Uterus (tissue), 3 donors: ENCODE measurements at regions not wholly inside any gene's neighbourhood (a gene's known extent, or its start where the extent isn't known, plus 50 kb on each side); places are given as distances from the start of the nearest gene placed in this dataset.

Experiments used
- DNase-seq, 2 donors: peaks; one replicate each; pipeline ENCODE4 v3.0.0-alpha.2; 2019 to 2020
- H3K27ac ChIP-seq, 2 donors: fragments of 200-600 bp; sonication (generic); 1 replicate in 1 of 2; 2 replicates in 1 of 2; pipeline ENCODE4 v1.5.1; 2016 to 2018
- H3K27me3 ChIP-seq, 2 donors: fragments of 200-600 bp; sonication (generic); one replicate each; pipeline ENCODE4 v1.5.1; 2018 to 2019; ENCODE audit warnings: control low read depth in 1 of 2
- H3K36me3 ChIP-seq, 2 donors: fragments of 200-600 bp; sonication (generic); one replicate each; pipeline ENCODE4 v1.5.1; 2019; ENCODE audit warnings: control low read depth in 1 of 2
- H3K4me1 ChIP-seq, 2 donors: fragments of 200-600 bp; sonication (generic); one replicate each; pipeline ENCODE4 v1.5.1; 2018 to 2019; ENCODE audit warnings: control low read depth in 1 of 2
- H3K4me3 ChIP-seq, 2 donors: fragments of 200-600 bp; sonication (generic); 1 replicate in 1 of 2; 2 replicates in 1 of 2; pipeline ENCODE4 v1.5.1; 2018 to 2019; ENCODE audit warnings: mild to moderate bottlenecking in 1 of 2
- H3K9me3 ChIP-seq, 2 donors: fragments of 200-600 bp; sonication (generic); one replicate each; pipeline ENCODE4 v1.5.1; 2019; ENCODE audit warnings: control low read depth in 1 of 2
- POLR2A ChIP-seq, 2 donors: fragments of 450-650 bp; IDR thresholded peaks; one replicate each; pipeline ENCODE4 v1.6.1; 2016; ENCODE audit warnings: antibody characterized with exemption in 2 of 2, mild to moderate bottlenecking in 1 of 2, moderate library complexity in 1 of 2
- intact Hi-C: fragments of 100-400 bp; cut with DNase I; formaldehyde crosslinking; loops from one replicate; pipeline ENCODE4 v1.15.1; 2023; ENCODE audit warnings: low total_unique reads
- TF ChIP-seq, protein P1 (sequence below), 4 experiments: fragments of 200-600 bp in 2 of 4; fragments of 450-650 bp in 2 of 4; sonication (generic) in 2 of 4; IDR thresholded peaks; one replicate each; pipeline ENCODE4 v1.5.1; 2016 to 2019; ENCODE audit warnings: antibody characterized with exemption in 4 of 4, mild to moderate bottlenecking in 2 of 4, moderate library complexity in 1 of 4
- donor health status: DM: yes; HTN: yes; CAD: no.

DNA sequence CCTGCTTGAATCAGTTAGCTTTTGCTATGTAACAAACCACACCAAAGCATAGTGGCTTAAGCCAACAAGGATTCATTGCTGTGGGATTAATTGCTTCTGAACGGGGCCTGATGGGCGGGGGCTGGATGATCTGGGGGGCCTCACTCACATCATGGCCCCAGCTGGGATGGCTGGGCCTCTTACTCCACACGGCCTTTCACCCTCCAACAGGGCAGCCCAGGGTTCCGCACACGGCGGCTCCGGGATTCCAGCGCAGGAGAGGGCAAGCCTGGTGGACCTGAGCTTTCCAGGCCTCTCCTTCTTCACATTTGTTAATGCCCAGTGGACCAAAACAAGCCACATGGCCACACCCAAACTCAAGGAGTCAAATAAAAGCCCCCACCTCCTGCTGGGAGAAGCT, 86.3 kb upstream of the PHLPP1 start:
- TF ChIP-seq POLR2A (IDR thresholded peaks at IDR 0.05): no peak
- TF ChIP-seq, protein P1, sequence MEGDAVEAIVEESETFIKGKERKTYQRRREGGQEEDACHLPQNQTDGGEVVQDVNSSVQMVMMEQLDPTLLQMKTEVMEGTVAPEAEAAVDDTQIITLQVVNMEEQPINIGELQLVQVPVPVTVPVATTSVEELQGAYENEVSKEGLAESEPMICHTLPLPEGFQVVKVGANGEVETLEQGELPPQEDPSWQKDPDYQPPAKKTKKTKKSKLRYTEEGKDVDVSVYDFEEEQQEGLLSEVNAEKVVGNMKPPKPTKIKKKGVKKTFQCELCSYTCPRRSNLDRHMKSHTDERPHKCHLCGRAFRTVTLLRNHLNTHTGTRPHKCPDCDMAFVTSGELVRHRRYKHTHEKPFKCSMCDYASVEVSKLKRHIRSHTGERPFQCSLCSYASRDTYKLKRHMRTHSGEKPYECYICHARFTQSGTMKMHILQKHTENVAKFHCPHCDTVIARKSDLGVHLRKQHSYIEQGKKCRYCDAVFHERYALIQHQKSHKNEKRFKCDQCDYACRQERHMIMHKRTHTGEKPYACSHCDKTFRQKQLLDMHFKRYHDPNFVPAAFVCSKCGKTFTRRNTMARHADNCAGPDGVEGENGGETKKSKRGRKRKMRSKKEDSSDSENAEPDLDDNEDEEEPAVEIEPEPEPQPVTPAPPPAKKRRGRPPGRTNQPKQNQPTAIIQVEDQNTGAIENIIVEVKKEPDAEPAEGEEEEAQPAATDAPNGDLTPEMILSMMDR (IDR thresholded peaks at IDR 0.05): no peak
- intact Hi-C loops: no loop called here
- no peak for DNase-seq
- Histone ChIP-seq H3K4me3 (no peak overlapping the region), H3K27me3 (no peaks in the 10 kb centered on the region), H3K27ac (no peak overlapping the region), H3K36me3 (no peaks in the 10 kb centered on the region), H3K9me3 (no peaks in the 10 kb centered on the region), H3K4me1 (no peaks in the 10 kb centered on the region)

DNA sequence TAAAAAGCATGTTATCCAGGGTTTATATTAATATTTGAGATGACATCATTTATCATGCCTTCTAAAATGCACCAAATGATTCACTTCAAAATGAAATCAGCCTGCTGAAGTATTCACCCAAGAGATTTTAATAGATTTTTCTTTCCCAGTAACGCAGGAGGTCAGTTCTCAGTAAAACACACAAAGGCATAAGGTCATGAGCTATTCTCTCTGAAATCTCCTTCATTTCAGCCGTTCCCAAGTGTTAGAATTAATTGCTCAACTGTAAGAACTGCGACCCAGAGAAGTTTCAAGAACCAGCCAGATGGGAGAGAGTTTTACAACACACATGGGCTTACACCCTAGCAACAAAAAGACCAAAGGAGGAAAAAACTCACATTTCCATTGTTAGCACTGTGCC, 84.2 kb upstream of the PHLPP1 start:
- Histone ChIP-seq H3K4me3 (no peak overlapping the region), H3K27me3 (no peaks in the 10 kb centered on the region), H3K4me1 (no peaks in the 10 kb centered on the region), H3K36me3 (no peaks in the 10 kb centered on the region), H3K27ac (no peak overlapping the region), H3K9me3 (no peaks in the 10 kb centered on the region)
- no peak for DNase-seq
- no peak for TF ChIP-seq POLR2A (IDR thresholded peaks at IDR 0.05)
- TF ChIP-seq, protein P1 (IDR thresholded peaks at IDR 0.05): no peak
- intact Hi-C loops: no loop called here

- no peaks in the 10 kb centered on the region for H3K36me3 ChIP-seq
- intact Hi-C loops: no loop called here
- DNase-seq: no peak
- no peaks in the 10 kb centered on the region for H3K9me3 ChIP-seq
- H3K27ac ChIP-seq: no peak overlapping the region
- no peak overlapping the region for H3K4me3 ChIP-seq
- H3K4me1 ChIP-seq: no peaks in the 10 kb centered on the region
- TF ChIP-seq, protein P1 (IDR thresholded peaks at IDR 0.05): no peak
- no peak for TF ChIP-seq POLR2A (IDR thresholded peaks at IDR 0.05)
- no peaks in the 10 kb centered on the region for H3K27me3 ChIP-seq
These were observed 82.4 kb upstream of the PHLPP1 start for GRCh38 chr18:62632788-62633455.

DNA sequence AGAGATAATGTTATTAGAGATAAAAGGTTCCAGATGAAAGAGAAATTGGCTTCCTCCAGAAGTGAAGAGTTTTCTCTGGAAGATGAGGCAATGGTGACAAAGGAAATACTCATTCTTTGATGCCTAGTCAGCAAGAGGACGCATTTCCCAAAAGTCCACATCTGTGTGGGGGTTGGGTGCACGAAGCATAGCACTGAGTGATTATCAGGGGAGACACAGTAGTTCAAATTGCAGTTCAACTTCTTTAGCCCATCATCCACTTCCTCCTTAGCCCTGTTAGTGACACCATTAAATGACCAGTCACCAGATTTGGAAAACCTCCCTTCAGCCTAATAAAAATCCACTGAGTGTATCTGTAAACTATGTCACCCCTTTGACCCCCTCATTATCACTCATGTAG, 80.9 kb upstream of the PHLPP1 start:
- H3K27ac ChIP-seq: no peak overlapping the region
- no peak for DNase-seq
- TF ChIP-seq, protein P1 (IDR thresholded peaks at IDR 0.05): no peak
- TF ChIP-seq POLR2A (IDR thresholded peaks at IDR 0.05): no peak
- H3K27me3 ChIP-seq: no peaks in the 10 kb centered on the region
- no peak overlapping the region for H3K4me3 ChIP-seq
- H3K9me3 ChIP-seq: no peaks in the 10 kb centered on the region
- H3K36me3 ChIP-seq: no peaks in the 10 kb centered on the region
- intact Hi-C loops: no loop called here
- H3K4me1 ChIP-seq: no peaks in the 10 kb centered on the region

DNA sequence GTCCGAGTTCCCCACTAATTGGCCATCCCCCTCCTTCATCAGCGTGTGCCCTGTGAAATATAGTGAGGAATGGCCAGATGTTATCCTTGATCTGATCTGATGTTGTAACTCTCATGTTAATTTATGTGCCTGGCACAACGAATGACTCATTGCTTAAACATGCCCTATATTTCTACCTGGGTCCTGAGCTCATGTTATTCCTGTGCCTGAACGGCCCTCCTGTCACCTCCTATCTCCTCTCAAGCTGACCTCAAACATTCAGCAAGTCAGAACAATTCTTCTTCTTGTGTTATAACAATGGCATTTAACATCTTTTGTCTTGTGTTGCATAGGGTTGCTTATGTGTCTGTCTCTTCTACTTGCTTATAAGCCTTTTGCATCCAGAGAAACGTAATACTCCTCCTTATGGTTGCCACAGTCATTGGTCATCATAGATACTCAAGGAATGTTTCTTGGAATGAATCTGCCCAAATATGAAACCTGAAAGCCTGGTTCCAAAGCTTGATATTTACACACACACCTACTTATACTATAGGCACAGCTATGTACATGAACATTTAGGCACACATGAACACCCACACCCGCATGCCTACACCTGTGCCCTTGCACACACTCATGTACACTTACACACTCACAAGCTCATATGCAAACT, 80.2 kb upstream of the PHLPP1 start:
- intact Hi-C loops: no loop called here

More for the DNA sequence above, 80.2 kb upstream of the PHLPP1 start:
- TF ChIP-seq, protein P1 (IDR thresholded peaks at IDR 0.05): no peak
- TF ChIP-seq POLR2A (IDR thresholded peaks at IDR 0.05): no peak
- H3K27ac ChIP-seq: no peak overlapping the region
- H3K36me3 ChIP-seq: no peaks in the 10 kb centered on the region
- DNase-seq: no peak
- no peaks in the 10 kb centered on the region for H3K27me3 ChIP-seq
- no peak overlapping the region for H3K4me3 ChIP-seq
- H3K9me3 ChIP-seq: no peaks in the 10 kb centered on the region
- H3K4me1 ChIP-seq: no peaks in the 10 kb centered on the region
